HG03039 (cell line): ENCODE measurements at regions not wholly inside any gene's neighbourhood (a gene's known extent, or its start where the extent isn't known, plus 50 kb on each side); places are given as distances from the start of the nearest gene placed in this dataset.

Experiments used
- ATAC-seq: cut with Tn5 transposase; IDR thresholded peaks from one replicate; pipeline ENCODE4 v1.9.1; 2021; ENCODE audit warnings: mild to moderate bottlenecking, moderate library complexity; ENCODE audit not compliant: unreplicated experiment

GRCh38 chr13:95494082-95494681 lies 58.3 kb upstream of the CLDN10 start:
- ATAC-seq, result no peak

- ATAC-seq, result no peak
Observed at GRCh38 chr13:95496485-95496884, 56.0 kb upstream of the CLDN10 start.

- no peak for ATAC-seq
Observed at GRCh38 chr13:95497381-95497807, 55.1 kb upstream of the CLDN10 start.

- no peak for ATAC-seq
Observed at GRCh38 chr13:95498886-95499285, 53.6 kb upstream of the CLDN10 start.

GRCh38 chr13:95499811-95500712 lies 52.5 kb upstream of the CLDN10 start:
- ATAC-seq, result no peak

GRCh38 chr13:95502216-95502615 lies 50.3 kb upstream of the CLDN10 start:
- no peak for ATAC-seq
